GM12878 (cell line): ENCODE measurements at regions not wholly inside any gene's neighbourhood (a gene's known extent, or its start where the extent isn't known, plus 50 kb on each side); places are given as distances from the start of the nearest gene placed in this dataset.

Source experiments
- ATAC-seq: fragments of 200-7000 bp; cut with Tn5 transposase; 3 replicates; pipeline ENCODE4 v1.9.1; 2020; ENCODE audit warnings: mild to moderate bottlenecking, moderate library complexity
- BruUV-seq: library from RNA; stranded (reverse); fragments of 400-500 nt; replicated peaks from 2 replicates; lab custom pipeline; 2021; lab: Mats Ljungman, UMichigan
- CTCF ChIA-PET: fragments of 300-600 bp; sonication (Branson Sonifier 250); formaldehyde crosslinking; extraction: SDS; loops from one replicate; lab custom pipeline; 2021; ENCODE audit warnings: inconsistent platforms; lab: Yijun Ruan, JAX
- POLR2A ChIA-PET: fragments of 350-600 bp; formaldehyde crosslinking; extraction: SDS; loops from one replicate; lab custom pipeline; 2021; ENCODE audit warnings: inconsistent platforms; lab: Charles Lee
- RAD21 ChIA-PET: fragments of 300-600 bp; sonication (Branson Sonifier 250); formaldehyde crosslinking; loops from one replicate; lab custom pipeline; 2023; ENCODE audit warnings: antibody characterized with exemption; ENCODE audit not compliant: unreplicated experiment; lab: Charles Lee
- SMC1A ChIA-PET: fragments of 300-600 bp; sonication (Branson Sonifier 250); formaldehyde crosslinking; loops from one replicate; lab custom pipeline; 2023; ENCODE audit not compliant: unreplicated experiment, uncharacterized antibody; lab: Charles Lee
- DNase-seq: peaks from one replicate; pipeline ENCODE4 v3.0.0-alpha.2; 2011; ENCODE audit warnings: low read depth, low spot score
- FAIRE-seq: peaks from 3 replicates; lab custom pipeline; 2011; peaks lifted over from hg19 to GRCh38; lab: Jason Lieb, UNC
- H2AFZ ChIP-seq: 2 replicates; pipeline ENCODE4 v1.6.0; 2011; ENCODE audit warnings: low read depth, low read length, control low read depth; ENCODE audit not compliant: control insufficient read depth
- H3K27ac ChIP-seq: 2 replicates; pipeline ENCODE4 v1.5.1; 2011; ENCODE audit warnings: control low read depth; ENCODE audit not compliant: control insufficient read depth, insufficient read depth
- H3K27me3 ChIP-seq, 2 experiments: replicated peaks in 1 of 2; 2 replicates each; pipeline versions ENCODE4 v1.6.0 to v1.6.1; 2011; ENCODE audit warnings: low read length in 1 of 2; ENCODE audit not compliant: control insufficient read depth in 2 of 2, insufficient read depth in 2 of 2
- H3K36me3 ChIP-seq, 2 experiments: 2 replicates each; pipeline ENCODE4 v1.5.1; 2011; ENCODE audit warnings: low read length in 1 of 2; ENCODE audit not compliant: control insufficient read depth in 2 of 2, insufficient read depth in 2 of 2
- H3K4me1 ChIP-seq: 2 replicates; pipeline ENCODE4 v1.6.1; 2011; ENCODE audit warnings: mild to moderate bottlenecking, low read length, moderate library complexity, mixed read lengths; ENCODE audit not compliant: control insufficient read depth, insufficient read depth
- H3K4me2 ChIP-seq: 2 replicates; pipeline ENCODE4 v1.6.0; 2011; ENCODE audit warnings: control low read depth; ENCODE audit not compliant: control insufficient read depth, insufficient read depth
- H3K4me3 ChIP-seq: fragments of 200-600 bp; sonication (generic); 2 replicates; pipeline ENCODE4 v1.5.1; 2016
- H3K79me2 ChIP-seq: 2 replicates; pipeline ENCODE4 v1.6.0; 2011; ENCODE audit warnings: low read length; ENCODE audit not compliant: control insufficient read depth, insufficient read depth
- H3K9ac ChIP-seq: 2 replicates; pipeline ENCODE4 v1.8.0; 2011; ENCODE audit warnings: low read length, control low read depth, mixed read lengths; ENCODE audit not compliant: control insufficient read depth, insufficient read depth
- H3K9me3 ChIP-seq: replicated peaks from 3 replicates; pipeline ENCODE4 v1.5.1; 2011; ENCODE audit warnings: mild to moderate bottlenecking, low read length; ENCODE audit not compliant: control insufficient read depth, insufficient read depth
- H4K20me1 ChIP-seq: 2 replicates; pipeline ENCODE4 v1.6.0; 2011; ENCODE audit not compliant: control insufficient read depth, insufficient read depth
- EGR1 ChIP-seq, 2 experiments: IDR thresholded peaks; 1 replicate in 1 of 2; 2 replicates in 1 of 2; pipeline ENCODE4 v1.6.1; 2011 to 2012; ENCODE audit warnings: low read depth in 2 of 2, low read length in 2 of 2, borderline replicate concordance in 1 of 2, mild to moderate bottlenecking in 1 of 2, moderate library complexity in 1 of 2
- FOXK2 ChIP-seq: fragments of 450-650 bp; IDR thresholded peaks from 2 replicates; pipeline ENCODE4 v1.6.1; 2017; ENCODE audit warnings: mild to moderate bottlenecking, moderate library complexity
- GABPA ChIP-seq: IDR thresholded peaks from 2 replicates; pipeline ENCODE4 v1.6.1; 2014; ENCODE audit warnings: antibody characterized with exemption, low read depth, mild to moderate bottlenecking, inconsistent platforms
- HCFC1 ChIP-seq: fragments of 150-350 bp; IDR thresholded peaks from 2 replicates; pipeline ENCODE4 v1.6.1; 2014; ENCODE audit warnings: low read length
- NFXL1 ChIP-seq: fragments of 450-650 bp; IDR thresholded peaks from 2 replicates; pipeline ENCODE4 v1.6.1; 2017; ENCODE audit warnings: antibody characterized with exemption, mild to moderate bottlenecking, borderline replicate concordance
- SIN3A ChIP-seq: IDR thresholded peaks from 2 replicates; pipeline ENCODE4 v1.6.1; 2012; ENCODE audit warnings: low read depth, low read length, improper control_type of control experiment
- SMAD1 ChIP-seq: fragments of 450-650 bp; IDR thresholded peaks from 2 replicates; pipeline ENCODE4 v1.6.1; 2018; ENCODE audit warnings: mild to moderate bottlenecking, low read depth; ENCODE audit not compliant: partially characterized antibody
- STAT1 ChIP-seq: fragments of 450-650 bp; conservative IDR thresholded peaks from 2 replicates; pipeline ENCODE4 v1.6.1; 2014; ENCODE audit warnings: antibody characterized with exemption, mild to moderate bottlenecking
- ZNF24 ChIP-seq: fragments of 450-650 bp; IDR thresholded peaks from 2 replicates; pipeline ENCODE4 v1.6.1; 2017; ENCODE audit warnings: antibody characterized with exemption, mild to moderate bottlenecking
- WGBS: methylation state at CpG from one replicate; pipeline ENCODE4 v1.1.6; 2016; ENCODE audit warnings: low lambda C conversion rate; ENCODE audit not compliant: insufficient replicate concordance, insufficient coverage; ENCODE audit errors: missing lambda C conversion rate; 5-methylcytosine and 5-hydroxymethylcytosine counted together
- in situ Hi-C: fragments of 300-500 bp; cut with MboI; formaldehyde crosslinking; loops from 9 replicates; pipeline ENCODE4 v1.14.3; 2018; ENCODE audit warnings: mixed read lengths
- intact Hi-C: fragments of 100-400 bp; cut with micrococcal nuclease; formaldehyde crosslinking; loops from one replicate; pipeline ENCODE4 v1.14.2; 2022; ENCODE audit not compliant: unreplicated experiment
- TF ChIP-seq, protein P1 (sequence below): fragments of 450-650 bp; conservative IDR thresholded peaks from 2 replicates; pipeline ENCODE4 v1.6.1; 2017; ENCODE audit warnings: mild to moderate bottlenecking, moderate library complexity
- TF ChIP-seq, protein P2 (sequence below): fragments of 450-650 bp; IDR thresholded peaks from 2 replicates; pipeline ENCODE4 v1.6.1; 2018; ENCODE audit warnings: borderline replicate concordance, mild to moderate bottlenecking; ENCODE audit not compliant: partially characterized antibody

DNA sequence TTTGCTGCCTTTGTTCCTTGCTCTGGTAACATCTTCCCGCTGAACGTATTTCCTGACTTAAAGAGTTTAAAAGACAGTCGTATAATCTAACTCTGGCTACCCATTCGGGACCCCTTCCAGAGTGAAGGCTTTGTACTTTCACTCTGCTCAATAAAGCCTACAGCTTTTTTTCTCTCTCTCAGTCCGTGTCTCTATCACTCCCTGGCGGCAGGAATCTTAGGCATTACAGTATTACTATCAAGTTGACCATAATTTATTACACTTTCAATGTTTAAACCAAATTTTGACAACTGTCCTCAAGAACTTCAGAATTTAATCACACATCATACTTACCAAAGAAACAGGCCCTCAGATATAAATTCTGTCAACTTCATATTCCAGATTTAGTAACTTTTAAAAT lies 967.9 kb downstream of the FSCB start (continued):
- TF ChIP-seq SIN3A (no peak), HCFC1 (no peak), STAT1 (no peak), EGR1 (IDR thresholded peaks at IDR 0.05; ENCODE audit: borderline replicate concordance in 1 of 2, low read depth in 2 of 2, low read length in 2 of 2) (no peak), SMAD1 (no peak)
- TF ChIP-seq, protein P1, sequence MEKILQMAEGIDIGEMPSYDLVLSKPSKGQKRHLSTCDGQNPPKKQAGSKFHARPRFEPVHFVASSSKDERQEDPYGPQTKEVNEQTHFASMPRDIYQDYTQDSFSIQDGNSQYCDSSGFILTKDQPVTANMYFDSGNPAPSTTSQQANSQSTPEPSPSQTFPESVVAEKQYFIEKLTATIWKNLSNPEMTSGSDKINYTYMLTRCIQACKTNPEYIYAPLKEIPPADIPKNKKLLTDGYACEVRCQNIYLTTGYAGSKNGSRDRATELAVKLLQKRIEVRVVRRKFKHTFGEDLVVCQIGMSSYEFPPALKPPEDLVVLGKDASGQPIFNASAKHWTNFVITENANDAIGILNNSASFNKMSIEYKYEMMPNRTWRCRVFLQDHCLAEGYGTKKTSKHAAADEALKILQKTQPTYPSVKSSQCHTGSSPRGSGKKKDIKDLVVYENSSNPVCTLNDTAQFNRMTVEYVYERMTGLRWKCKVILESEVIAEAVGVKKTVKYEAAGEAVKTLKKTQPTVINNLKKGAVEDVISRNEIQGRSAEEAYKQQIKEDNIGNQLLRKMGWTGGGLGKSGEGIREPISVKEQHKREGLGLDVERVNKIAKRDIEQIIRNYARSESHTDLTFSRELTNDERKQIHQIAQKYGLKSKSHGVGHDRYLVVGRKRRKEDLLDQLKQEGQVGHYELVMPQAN: no peak

DNA sequence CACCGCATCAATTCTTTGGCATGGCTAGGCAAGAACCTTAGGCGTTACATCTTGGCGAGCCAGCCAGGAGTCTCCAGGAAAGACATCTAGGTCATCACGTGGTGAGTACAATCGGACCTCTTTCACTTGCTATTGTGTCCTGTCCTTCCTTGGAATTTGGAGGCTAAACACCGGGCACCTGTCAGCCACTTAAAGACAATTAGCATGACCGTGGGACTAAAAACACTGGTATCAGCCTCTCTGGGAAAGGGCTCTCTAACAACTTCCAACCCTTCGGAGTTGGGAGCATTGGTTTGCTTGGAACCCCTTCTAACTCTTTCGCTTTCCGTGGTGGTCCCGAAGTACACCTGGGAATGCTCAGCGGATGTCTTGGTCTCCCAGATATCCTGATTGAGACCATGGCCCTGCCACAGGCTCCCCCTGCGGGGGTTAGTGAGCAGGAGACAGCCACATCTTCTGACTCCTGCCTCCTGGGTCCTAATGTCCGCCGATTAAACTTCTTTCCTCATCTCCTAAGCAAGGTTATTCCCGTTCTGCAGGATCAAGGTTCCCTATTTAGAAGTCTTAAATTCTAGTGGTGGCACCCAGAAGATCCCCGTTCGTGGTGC lies 971.7 kb downstream of the FSCB start:
- no peaks in the 10 kb centered on the region for H3K27me3 ChIP-seq
- DNase-seq (no peak), FAIRE-seq (no peak)
- H3K4me3 ChIP-seq: no peak overlapping the region
- BruUV-seq: no TSS peak
- H4K20me1 ChIP-seq: no peaks in the 10 kb centered on the region
- H3K4me2 ChIP-seq: no peak overlapping the region
- ChIA-PET POLR2A (no interaction called here), RAD21 (no interaction called here)
- H3K9me3 ChIP-seq: no peaks in the 10 kb centered on the region
- TF ChIP-seq, protein P2, sequence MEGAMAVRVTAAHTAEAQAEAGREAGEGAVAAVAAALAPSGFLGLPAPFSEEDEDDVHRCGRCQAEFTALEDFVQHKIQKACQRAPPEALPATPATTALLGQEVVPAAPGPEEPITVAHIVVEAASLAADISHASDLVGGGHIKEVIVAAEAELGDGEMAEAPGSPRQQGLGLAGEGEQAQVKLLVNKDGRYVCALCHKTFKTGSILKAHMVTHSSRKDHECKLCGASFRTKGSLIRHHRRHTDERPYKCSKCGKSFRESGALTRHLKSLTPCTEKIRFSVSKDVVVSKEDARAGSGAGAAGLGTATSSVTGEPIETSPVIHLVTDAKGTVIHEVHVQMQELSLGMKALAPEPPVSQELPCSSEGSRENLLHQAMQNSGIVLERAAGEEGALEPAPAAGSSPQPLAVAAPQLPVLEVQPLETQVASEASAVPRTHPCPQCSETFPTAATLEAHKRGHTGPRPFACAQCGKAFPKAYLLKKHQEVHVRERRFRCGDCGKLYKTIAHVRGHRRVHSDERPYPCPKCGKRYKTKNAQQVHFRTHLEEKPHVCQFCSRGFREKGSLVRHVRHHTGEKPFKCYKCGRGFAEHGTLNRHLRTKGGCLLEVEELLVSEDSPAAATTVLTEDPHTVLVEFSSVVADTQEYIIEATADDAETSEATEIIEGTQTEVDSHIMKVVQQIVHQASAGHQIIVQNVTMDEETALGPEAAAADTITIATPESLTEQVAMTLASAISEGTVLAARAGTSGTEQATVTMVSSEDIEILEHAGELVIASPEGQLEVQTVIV: no peak
- no peak for TF ChIP-seq FOXK2
- TF ChIP-seq GABPA: no peak
- TF ChIP-seq NFXL1: no peak
- no peak for TF ChIP-seq ZNF24
- TF ChIP-seq, all 136 proteins: peak for 0
- WGBS: 46% methylated on average over 18 of the region's 18 CpGs
- ATAC-seq: no peak
- Histone ChIP-seq H3K79me2 (no peaks in the 10 kb centered on the region), H3K36me3 (no peaks in the 10 kb centered on the region), H3K4me1 (no peaks in the 10 kb centered on the region), H2AFZ (no peak overlapping the region), H3K9ac (no peak overlapping the region), H3K27ac (no peak overlapping the region)
- ChIA-PET SMC1A (interaction anchor here (0.6 kb wide), 1 partner anchor 14 kb away, joined by 3 read pairs; no protein-coding TSS in a partner anchor), CTCF (no interaction called here)
- intact Hi-C loops (no loop called here), in situ Hi-C loops (no loop called here)
